Transverse colon (tissue), 3 donors: ENCODE measurements at regions not wholly inside any gene's neighbourhood (a gene's known extent, or its start where the extent isn't known, plus 50 kb on each side); places are given as distances from the start of the nearest gene placed in this dataset.

Experiments used
- EP300 ChIP-seq: sonication (generic); formaldehyde crosslinking; IDR thresholded peaks from one replicate; pipeline ENCODE4 v1.6.1; 2017; ENCODE audit warnings: antibody characterized with exemption, low read depth
- POLR2A ChIP-seq: fragments of 450-650 bp; IDR thresholded peaks from one replicate; pipeline ENCODE4 v1.6.1; 2016; ENCODE audit warnings: antibody characterized with exemption, mild to moderate bottlenecking, moderate library complexity
- TF ChIP-seq, protein P1 (sequence below), 5 experiments: fragments of 200-600 bp in 3 of 5; fragments of 450-650 bp in 2 of 5; sonication (generic) in 3 of 5; IDR thresholded peaks; 1 replicate in 2 of 5; 2 replicates in 3 of 5; pipeline ENCODE4 v1.5.1; 2016 to 2017; ENCODE audit warnings: antibody characterized with exemption in 5 of 5, inconsistent platforms in 3 of 5, mild to moderate bottlenecking in 2 of 5, moderate library complexity in 1 of 5

DNA sequence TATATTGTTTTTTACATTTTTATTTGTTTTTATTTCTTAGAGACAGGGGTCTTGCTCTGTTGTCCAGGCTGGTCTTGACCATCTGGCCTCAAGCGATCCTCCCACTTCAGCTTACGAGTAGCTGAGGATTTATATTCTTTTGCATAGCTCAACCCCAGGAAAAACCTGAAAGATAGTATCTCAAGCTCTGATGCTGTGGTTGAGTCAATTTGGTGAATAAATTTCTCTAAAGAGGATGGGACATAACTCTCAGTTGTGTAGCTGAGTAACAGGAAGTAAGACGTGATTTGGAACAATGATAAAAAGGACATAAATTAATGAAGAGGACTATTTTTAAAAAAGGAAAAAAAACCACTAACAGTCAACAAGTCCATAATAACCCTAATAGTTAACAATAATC is 79.8 kb upstream of the TNFSF11 start:
- no peak for TF ChIP-seq EP300
- TF ChIP-seq, protein P1, sequence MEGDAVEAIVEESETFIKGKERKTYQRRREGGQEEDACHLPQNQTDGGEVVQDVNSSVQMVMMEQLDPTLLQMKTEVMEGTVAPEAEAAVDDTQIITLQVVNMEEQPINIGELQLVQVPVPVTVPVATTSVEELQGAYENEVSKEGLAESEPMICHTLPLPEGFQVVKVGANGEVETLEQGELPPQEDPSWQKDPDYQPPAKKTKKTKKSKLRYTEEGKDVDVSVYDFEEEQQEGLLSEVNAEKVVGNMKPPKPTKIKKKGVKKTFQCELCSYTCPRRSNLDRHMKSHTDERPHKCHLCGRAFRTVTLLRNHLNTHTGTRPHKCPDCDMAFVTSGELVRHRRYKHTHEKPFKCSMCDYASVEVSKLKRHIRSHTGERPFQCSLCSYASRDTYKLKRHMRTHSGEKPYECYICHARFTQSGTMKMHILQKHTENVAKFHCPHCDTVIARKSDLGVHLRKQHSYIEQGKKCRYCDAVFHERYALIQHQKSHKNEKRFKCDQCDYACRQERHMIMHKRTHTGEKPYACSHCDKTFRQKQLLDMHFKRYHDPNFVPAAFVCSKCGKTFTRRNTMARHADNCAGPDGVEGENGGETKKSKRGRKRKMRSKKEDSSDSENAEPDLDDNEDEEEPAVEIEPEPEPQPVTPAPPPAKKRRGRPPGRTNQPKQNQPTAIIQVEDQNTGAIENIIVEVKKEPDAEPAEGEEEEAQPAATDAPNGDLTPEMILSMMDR (IDR thresholded peaks at IDR 0.05) = no peak
- no peak for TF ChIP-seq POLR2A
